HFF-Myc (cell line): ENCODE measurements at regions not wholly inside any gene's neighbourhood (a gene's known extent, or its start where the extent isn't known, plus 50 kb on each side); places are given as distances from the start of the nearest gene placed in this dataset.
"Not testable (repeated sequence)": the region's sequence is repeated elsewhere in the genome, so short reads cannot be mapped to it uniquely, and the experiment has no call there.

Experiments used
- DNase-seq: peaks from one replicate; pipeline ENCODE4 v3.0.0-alpha.2; 2011; ENCODE audit warnings: low read depth; ENCODE audit errors: extremely low read depth
- H3K4me3 ChIP-seq: replicated peaks from 2 replicates; pipeline ENCODE4 v1.5.1; 2011; ENCODE audit warnings: low read depth, mild to moderate bottlenecking, control low read depth, low read length
- TF ChIP-seq, protein P1 (sequence below): IDR thresholded peaks from 2 replicates; pipeline ENCODE4 v1.5.1; 2012; ENCODE audit warnings: mild to moderate bottlenecking, low read depth, low read length, control low read depth; ENCODE audit errors: missing control alignments

DNA sequence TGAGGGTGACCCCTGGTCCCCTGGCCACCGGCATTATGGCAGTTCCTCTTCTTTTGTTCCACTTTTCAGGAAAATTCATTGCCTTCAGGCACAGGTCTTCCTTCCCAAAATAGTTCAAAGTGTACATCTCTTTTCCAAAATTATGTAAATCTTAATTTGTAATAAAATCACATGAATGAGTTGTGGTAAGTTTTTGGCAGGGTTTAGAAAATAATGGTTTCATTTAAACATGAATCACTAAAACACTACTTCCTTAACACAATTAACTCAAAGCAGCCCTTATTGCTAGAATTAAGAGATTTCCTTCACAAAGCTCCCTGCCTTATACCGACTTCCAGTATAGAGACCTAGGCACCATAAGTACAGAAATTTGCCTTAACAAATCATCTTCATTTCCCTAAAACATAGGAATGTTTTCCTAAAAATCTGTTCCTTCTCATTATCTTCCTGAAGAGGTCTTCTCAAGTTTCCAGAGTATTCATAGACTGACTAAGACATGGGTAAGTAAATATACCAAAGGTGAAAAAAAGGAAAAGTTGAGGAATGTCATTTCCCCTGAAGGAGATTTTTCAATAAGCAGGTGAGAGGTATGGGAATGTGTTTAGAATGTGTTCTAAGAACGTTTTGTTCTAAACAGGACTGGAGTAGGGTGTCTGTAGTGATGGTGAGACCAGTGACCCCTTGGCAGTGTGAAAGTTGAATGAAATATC, 148.2 kb upstream of the CITED2 start:
- TF ChIP-seq, protein P1, sequence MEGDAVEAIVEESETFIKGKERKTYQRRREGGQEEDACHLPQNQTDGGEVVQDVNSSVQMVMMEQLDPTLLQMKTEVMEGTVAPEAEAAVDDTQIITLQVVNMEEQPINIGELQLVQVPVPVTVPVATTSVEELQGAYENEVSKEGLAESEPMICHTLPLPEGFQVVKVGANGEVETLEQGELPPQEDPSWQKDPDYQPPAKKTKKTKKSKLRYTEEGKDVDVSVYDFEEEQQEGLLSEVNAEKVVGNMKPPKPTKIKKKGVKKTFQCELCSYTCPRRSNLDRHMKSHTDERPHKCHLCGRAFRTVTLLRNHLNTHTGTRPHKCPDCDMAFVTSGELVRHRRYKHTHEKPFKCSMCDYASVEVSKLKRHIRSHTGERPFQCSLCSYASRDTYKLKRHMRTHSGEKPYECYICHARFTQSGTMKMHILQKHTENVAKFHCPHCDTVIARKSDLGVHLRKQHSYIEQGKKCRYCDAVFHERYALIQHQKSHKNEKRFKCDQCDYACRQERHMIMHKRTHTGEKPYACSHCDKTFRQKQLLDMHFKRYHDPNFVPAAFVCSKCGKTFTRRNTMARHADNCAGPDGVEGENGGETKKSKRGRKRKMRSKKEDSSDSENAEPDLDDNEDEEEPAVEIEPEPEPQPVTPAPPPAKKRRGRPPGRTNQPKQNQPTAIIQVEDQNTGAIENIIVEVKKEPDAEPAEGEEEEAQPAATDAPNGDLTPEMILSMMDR = no peak

DNA sequence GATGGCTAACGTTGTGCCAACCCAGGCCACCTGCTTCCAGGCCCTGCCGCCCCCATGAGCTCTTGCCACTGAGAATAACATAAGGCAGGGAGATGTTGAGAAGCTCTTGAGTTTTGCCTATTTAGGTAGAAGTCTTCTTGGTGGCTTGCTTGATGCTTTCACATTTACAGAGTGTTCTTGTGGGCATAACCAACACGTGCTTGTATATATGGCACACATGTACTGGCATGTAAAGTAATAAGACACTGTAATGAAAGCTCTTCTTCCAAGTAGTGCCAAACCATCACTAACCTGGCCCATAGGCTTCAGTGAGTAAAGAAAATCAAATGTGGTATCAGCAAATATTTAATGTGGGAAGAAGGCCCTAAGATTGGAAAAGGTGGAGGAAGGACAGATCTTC, 146.9 kb upstream of the CITED2 start:
- H3K4me3 ChIP-seq = no peak overlapping the region
- no peak for DNase-seq
- TF ChIP-seq, protein P1 = no peak

More for the DNA sequence above, 148.2 kb upstream of the CITED2 start:
- DNase-seq = no peak
- no peak overlapping the region for H3K4me3 ChIP-seq

DNA sequence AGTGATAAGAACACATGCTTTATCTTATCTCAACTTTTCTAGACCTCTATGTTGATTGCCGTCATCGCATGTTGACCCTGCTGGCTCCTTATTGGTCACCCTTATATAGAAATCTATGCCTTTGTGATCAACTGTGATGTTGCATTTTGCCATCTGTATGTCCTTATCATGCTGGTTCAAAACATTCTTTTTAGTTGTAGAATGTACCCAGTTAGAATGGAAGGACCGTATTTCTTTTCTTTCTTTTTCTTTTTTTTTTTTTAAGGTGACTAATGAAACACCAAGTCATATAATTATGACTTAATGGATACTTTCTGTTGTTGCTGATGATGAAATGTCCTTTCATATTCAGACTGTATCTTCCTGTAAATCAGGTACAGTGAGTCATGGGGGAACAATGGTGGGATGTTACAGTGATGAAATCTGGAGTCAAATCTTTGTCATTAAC, 145.9 kb upstream of the CITED2 start:
- DNase-seq = no peak

DNA sequence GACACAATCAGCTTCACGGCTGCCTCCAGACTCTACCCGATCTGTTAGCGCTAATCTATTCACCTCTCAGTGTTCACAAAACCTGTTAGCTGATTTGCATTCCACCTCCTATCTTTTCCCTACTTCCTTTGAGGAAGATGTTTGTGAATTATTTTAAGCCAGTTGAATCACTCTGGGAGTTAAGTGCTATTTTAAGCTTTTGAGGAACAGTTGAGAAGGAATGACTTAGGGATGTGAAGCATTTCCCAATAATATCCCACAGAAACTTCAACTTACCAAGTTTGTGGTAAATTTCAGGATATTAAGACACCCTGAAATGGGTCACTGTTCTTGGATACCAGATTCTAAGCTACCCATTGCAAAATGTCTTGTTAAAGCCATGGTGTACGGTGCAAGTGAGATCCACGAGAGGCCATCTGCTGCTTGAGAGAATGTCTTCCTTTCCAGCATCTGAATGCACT, 145.2 kb upstream of the CITED2 start:
- TF ChIP-seq, protein P1 = no peak
- H3K4me3 ChIP-seq = no peak overlapping the region
- DNase-seq = no peak

More for the DNA sequence above, 145.9 kb upstream of the CITED2 start:
- H3K4me3 ChIP-seq = no peak overlapping the region
- TF ChIP-seq, protein P1 = no peak

DNA sequence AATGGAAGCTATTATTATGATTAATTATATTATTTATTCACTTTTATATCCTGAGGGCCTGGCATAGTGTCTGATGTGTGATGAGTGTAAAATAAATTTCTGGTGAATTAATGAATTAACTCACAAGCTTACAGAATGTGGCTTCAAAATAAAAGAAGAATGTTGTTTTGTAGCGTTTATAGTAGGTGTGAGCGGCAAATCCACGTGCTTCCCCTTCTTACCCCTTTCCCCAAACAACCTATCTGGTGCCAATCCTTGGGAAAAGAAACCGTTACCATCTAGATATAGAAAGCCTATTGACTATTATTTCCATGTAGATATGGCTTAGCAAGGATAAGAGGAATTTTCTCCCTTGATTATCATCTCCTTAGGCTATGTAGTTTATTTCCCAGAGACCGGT, 144.6 kb upstream of the CITED2 start:
- TF ChIP-seq, protein P1 = no peak
- H3K4me3 ChIP-seq = no peak overlapping the region
- DNase-seq = no peak

DNA sequence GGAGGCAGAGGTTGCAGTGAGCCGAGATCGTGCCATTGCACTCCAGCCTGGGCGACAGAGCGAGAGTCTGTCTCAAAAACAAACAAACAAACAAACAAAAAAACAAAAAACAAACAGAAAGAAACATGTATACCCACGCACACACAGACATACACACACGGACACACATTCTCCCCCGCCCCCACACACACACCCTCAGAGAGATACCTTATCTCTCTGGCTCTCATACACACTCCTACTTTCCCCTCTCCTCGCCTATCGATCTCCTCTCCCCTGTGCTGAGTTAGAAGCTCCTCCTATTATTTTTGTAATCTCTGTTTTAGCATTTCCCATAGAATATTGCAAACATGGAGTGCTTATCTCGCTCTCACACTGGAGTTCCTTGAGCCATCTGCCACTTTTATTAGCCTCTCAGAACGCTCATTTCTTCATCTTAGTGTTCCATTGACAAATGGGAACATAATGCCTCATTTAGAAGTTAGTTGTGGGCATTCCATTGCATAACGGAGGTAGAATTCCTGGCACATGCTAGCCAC, 144.2 kb upstream of the CITED2 start:
- no peak for DNase-seq
- TF ChIP-seq, protein P1 = no peak
- H3K4me3 ChIP-seq = no peak overlapping the region

DNA sequence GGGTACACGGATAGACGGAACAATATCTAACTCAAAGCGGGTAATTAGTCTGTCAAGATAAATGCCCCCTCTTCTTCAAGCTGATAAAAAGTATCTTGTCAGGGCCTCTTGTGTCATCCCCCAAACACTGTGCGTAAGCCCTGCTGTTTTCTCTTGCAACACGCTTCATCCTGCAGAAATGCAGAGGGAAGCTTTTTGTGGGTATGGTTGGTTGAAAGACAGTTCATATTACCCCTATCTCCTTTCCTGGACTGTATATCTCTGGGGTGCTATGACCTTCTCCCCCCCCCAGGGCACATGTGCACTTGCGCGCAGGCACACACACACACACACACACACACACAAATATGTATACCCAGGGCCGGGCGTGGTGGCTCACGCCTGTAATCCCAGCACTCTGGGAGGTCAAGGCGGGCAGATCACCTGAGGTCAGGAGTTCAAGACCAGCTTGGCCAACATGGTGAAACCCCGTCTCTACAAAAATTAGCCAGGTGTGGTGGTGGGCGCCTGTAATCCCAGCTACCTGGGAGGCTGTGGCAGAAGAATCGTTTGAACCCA, 143.6 kb upstream of the CITED2 start:
- not testable (repeated sequence) for DNase-seq

More for the DNA sequence above, 143.6 kb upstream of the CITED2 start:
- H3K4me3 ChIP-seq = not testable (repeated sequence)
